NCI-H146 treated with DMSO at 0.1 percent for 48 hours (cell line): ENCODE measurements at regions not wholly inside any gene's neighbourhood (a gene's known extent, or its start where the extent isn't known, plus 50 kb on each side); places are given as distances from the start of the nearest gene placed in this dataset.
A peak's percentile ranks its signal among the peaks of the same experiment; 100 is the strongest.
"Not testable (repeated sequence)": the region's sequence is repeated elsewhere in the genome, so short reads cannot be mapped to it uniquely, and the experiment has no call there.

ENCODE experiments used
- DNase-seq: peaks from one replicate; lab custom pipeline; 2025; ENCODE audit not compliant: unreplicated experiment; lab: John Stamatoyannopoulos, UW

DNA sequence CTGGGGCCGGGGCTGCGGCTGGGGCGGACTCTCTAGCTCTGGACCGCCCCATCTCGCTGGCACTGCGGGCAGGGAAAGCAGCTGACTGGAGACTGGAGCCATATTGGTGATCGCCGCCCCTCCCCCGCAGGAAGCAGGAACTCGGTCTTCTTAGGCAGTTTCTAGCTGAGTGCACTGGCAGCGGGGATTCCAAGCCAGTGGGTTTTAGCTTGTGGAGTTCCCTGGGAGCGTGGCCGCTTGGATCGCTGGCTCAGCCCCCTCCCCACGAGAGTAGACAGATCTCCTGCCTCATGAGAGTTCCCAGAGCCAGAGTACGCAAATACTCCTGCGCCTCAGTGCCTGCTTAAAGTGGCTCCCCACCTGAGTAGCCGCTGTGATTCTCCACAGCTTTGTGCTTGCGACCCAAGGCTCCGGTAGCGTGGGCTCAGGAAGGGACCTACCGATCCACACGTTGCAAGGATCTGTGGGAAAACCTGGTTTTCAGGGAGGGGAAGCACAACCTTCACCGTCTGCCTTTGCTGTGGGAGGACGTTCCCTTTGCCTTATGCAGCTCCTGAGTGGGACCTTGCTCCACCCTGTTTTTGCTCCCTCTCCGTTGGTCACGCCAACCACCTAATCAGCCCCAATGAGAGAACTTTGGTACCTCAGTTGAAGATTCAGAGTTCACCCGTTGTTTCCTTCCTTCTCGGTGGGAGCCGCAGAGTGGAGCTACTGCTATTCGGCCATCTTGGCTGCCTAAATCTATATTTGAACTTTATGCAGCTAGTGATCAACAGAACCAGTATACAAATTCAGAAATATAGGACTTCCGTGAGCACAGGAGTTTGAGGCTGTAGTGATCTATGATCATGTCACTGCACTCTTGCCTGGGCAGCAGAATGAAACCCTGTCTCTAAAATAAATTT, 803.9 kb upstream of the PCDH10 start:
- DNase-seq = peak; percentile 80

DNA sequence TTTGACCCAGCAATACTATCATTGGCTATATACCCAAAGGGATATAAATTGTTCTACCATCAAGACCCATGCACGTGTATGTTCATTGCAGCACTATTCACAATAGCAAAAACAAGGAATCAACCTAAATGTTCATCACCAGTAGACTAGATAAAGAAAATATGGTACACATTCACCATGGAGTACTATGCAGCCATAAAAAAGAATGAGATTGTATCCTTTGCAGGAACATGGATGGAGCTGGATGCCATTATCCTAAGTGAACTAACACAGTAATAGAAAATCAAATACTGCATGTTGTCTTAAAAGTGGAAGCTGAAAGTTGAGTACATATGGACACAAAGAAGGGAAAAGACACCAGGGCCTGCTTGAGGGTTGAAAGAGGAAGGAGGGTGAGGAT, 803.1 kb upstream of the PCDH10 start:
- DNase-seq = no peak

DNA sequence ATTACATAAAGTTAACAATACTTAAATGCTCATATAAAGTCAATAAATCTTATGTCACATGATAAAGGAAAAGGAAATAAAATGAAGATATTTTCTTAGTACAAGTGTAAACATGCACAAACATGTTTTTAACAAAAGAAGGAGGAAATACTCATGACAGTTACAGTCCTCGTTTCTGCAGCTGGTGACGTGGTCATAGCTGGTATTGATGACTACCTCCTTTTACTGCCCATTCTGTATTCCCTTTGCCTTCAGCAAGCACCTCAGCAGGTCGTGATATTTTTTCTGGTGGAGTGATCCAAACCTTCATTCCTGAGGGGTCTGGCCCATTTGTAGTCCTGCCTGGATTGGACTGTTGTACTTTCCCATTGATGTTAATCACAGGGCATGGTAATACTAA, 797.5 kb upstream of the PCDH10 start:
- not testable (repeated sequence) for DNase-seq

DNA sequence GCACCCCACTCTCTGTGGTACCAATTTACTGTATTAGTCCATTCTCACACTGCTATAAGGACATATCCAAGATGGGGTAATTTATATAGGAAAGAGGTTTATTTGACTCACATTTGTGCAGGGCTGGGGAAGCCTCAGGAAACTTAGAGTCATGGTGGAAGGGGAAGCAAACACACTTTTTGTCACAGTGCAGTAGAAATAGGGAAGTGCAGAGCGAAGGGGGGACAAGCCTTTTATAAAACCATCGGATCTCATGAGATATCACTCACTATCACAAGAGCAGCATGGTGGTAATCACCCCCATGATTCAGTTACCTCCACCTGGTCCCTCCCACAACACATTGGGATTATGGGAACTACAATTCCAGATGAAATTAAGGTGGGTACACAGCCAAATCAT, 766.9 kb upstream of the PCDH10 start:
- DNase-seq = no peak

DNA sequence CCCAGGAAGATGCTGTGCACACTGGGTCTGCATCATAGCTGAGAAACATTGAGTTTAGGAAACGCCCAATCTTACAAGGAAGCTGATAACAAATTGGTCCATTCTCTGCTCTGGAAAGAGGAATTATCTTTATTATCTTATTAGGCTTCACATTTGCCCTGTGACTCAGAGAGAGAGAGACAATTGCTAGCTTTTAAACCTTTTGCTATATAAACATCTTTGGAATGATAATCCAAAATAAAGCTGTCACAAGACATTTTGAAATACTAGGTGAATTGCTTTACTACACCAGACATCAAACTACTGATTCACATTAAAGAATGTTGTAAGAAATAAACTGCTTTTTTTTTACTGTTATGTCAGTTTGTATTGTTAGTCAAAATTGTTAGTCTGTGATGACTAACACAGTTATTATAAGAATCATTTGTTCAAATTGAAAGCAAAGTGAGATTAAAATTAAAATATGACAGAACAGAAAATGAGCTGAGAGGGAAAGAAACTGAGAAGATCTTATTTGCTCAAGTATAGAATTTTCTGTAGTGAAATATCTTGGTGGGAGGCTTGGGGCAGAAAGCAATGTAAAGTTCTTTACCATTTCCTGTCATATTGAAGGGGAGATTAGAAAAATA, 765.4 kb upstream of the PCDH10 start:
- DNase-seq = no peak

DNA sequence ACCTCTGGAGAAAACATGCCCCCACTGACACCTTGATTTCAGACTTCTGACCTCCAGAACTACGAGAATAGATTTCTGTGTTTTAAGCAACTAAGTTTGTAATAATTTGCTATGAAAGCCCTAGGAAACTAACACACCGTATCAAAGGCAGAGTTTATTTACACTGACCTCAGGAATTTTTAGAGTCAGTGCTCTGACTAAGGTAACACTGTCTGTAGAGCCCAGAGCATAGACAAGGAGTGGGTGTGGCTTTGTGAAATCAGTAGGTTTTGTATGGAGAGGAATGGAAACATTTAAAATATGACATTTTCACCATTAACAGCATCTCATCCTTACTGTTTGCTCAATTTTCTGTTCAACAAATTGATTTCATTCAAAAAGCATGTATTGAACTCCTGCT, 764.4 kb upstream of the PCDH10 start:
- no peak for DNase-seq

DNA sequence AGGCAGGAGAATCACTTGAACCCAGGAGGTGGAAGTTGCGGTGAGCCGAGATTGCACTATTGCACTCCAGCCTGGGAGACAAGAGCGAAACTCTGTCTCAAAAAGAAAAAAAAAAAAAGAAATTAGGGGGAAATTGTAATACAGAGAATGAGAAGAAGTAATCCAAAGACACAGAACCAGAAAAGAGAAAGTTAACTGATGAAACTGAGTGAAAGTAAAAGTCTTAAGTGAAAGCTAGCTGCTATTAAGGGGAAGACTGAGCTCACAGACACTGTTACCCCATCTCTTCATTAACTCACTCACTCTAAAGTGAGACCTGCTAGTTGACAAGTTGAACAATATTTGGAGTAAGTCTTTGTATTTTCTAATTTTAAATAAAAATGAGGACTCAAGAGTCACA, 763.0 kb upstream of the PCDH10 start:
- no peak for DNase-seq

DNA sequence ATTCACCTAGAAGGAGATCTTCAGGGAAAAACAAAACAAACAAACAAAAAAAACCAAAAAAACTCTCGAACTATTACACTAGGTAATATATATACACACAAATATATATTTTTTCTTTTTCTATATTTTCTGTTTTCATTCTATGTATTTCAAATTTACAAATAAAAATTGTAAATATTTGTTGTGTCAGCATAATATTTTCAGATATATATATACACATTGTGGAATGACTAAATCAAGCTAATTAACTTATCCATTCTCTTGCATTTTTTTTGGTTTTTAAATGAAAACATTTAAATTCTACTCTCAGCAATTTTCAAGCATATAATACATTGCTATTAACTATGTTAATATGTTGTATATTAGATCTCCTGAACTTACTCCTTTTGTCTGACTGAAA, 762.0 kb upstream of the PCDH10 start:
- no peak for DNase-seq

DNA sequence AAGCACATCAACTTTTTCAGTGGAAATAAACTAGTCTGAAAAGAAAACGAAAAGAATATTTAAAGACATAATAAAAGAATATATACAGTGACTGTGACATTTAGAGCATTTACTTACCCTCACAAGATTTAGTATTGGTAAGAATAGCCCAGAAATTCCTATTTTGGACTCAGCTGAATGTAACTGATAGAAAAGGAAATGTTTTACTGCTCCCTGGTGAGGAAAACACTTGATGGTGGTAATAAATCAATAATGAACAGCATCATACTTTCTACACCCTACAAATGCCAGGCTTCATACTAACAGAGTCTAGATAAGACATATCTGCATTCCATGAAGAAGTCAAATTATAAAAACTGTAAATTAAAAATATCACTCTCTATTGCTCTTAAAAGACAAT, 753.5 kb upstream of the PCDH10 start:
- no peak for DNase-seq

DNA sequence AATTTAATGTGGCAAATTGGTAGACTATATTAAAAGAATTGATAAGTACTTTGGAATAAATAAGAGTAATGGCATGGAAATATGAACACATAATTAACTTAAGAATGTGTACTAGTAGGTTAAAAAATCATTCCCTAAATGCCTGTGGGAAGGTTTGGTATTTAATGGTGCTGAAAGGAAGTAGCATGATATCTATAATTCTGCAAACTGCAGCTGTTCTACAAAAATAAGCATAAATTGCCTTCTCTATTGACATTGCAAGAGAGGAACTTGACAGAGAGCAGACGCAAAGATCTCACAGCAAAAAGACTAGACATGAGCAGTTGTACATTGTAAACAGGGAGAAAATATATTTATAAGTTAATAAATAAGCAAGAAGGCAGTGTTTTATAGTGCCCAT, 752.5 kb upstream of the PCDH10 start:
- no peak for DNase-seq

DNA sequence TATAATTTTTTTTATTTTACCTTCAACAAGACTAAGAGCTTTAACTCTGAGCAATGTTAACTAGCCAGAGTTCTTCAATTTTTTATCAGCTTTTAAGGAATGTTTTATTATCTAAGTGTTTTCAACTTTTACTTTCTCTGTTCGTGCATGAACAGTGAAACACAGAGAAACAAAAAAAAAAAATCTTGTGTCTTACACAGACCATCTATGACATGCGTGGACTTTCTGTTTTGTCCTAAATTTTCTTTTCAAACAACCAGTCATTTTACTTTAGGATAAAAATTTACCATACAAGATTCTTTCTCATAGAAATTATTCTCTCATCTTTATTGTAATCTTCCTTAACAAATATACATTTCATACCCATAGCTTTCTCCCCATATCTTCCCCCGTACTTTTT, 731.9 kb upstream of the PCDH10 start:
- DNase-seq = no peak

DNA sequence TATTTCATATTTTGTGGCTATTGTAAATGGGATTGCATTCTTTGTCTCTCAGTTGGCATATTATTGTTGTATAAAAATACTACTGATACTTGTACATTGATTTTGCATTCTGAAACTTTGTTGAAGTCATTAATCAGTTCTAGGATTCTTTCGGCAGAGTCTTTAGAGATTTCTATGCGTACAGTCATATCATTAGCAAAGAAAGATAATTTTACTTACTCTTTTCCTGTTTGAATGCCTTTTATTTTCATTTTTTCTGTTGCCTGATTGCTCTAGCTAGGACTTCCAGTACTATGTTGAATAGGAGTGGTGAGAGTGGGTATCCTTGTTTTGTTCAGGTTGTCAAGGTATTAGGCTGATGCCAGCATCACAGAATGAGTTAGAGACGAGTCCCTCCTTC, 722.0 kb upstream of the PCDH10 start:
- no peak for DNase-seq

DNA sequence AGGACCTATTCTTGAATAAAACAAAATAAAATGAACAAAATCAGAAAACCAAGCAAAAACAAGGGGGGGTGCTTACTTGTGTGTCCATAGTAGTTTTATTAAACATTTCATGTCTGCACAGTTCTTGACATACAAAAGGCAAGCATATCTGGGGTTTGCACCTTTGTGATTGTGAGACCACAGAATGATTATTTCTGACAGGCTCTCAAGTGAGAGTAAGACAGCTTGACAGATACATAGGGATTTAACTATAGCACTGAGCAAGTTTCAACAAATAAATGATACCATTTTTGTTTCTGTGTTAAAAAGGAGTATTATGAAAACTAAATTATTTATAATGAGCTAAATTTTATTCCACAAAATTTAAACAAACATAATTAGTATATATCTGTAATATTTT, 712.0 kb upstream of the PCDH10 start:
- no peak for DNase-seq

DNA sequence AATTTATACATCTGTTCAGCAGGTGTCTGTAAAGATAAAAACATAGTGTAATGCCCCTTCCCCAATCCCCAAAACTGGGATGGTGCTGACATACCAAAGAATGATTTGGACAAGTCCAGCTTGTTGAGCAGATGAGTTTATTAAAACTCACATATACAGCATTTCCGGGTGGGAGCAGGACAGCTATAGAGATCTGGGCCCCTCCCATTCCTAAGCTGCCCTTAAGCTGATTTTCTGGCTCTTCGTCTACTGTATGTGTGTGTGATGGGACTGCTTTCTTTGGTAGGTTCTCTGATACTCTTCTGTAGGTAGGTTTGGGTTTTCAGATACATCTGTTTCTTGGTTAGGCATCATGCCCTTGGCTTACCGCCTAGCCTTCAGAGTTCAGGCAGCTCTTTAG, 703.7 kb upstream of the PCDH10 start:
- no peak for DNase-seq

DNA sequence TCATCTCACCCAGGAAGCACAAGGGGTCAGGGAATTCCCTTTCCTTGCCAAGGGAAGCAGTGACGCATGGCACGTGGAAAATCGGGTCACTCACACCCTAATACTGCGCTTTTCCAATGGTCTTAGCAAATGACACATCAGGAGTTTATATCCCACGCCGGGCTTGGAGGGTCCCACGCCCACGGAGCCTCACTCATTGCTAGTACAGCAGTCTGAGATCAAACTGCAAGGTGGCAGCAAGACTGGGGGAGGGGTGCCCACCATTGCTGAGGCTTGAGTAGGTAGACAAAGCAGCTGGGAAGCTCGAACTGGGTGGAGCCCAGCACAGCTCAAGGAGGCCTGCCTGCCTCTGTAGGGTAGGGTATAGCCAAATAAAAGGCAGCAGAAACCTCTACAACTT, 691.1 kb upstream of the PCDH10 start:
- not testable (repeated sequence) for DNase-seq

DNA sequence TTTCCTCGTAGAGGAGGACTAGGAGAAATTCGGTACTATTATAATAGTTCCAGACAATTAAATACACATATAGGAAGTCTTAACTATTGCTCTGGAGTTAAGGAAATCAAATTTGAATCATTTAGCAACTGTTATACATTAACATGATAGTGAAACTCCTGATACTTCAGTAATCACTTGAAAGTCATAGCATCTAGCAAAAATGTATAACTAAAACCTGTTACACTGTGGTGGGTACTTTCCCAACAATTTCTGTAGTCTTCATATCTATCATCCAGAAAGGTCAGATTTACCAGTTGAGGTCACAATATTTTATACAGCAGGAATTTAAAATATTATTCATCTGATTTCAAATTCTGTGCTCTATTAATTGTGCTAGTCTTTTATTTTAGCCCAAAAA, 669.6 kb upstream of the PCDH10 start:
- DNase-seq = no peak

DNA sequence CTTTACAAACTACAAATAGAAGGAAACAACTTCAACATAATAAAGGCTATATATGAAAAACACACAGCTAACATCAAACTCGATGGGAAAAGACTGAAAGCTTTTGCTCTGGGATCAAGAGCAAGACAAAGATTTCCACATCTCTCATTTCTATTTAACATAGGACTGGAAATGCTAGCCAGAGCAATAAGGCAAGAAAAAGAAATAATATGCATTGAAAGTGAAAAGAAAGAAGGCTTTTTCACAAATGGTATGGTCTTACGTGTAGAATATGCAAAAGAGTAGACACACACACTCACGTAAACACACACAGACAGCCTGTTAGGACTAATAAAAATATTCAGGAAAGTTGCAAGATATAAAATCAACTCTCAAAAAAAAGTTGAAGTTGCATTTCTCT, 660.5 kb upstream of the PCDH10 start:
- DNase-seq = no peak

DNA sequence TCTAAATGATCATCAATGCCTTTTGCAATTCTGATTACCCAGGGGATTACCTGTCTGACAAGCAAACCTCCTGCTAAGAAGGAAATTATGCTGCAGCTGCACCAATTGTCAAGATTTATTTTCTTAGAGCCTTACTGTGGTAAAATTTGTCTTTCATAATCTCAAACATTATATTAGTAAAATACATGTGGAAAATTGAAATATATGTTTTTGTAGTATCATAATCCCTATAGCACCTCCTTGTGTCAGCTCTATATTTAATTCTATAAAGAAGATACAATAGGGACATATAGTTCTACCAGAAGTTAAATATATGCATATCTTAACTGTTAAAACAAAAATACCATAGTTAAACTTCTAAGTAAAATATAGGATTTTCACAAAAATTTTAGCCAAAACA, 655.6 kb upstream of the PCDH10 start:
- DNase-seq = no peak

DNA sequence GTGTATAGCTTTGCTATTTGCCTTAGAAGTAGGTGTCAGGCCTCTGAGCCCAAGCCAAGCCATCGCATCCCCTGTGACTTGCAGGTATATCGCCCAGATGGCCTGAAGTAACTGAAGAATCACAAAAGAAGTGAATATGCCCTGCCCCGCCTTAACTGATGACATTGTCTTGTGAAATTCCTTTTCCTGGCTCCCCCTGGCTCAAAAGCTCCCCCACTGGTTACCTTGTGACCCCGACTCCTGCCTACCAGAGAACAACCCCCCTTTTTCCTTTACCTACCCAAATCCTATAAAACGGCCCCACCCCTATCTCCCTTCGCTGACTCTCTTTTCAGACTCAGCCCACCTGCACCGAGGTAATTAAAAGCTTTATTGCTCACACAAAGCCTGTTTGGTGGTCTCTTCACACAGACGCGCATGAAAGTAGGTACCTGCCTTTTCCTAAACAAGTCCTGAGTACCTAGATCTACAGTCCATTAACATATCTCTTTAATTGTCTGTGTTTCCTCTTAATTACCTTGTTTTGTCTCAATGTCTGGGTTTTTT, 653.8 kb upstream of the PCDH10 start:
- not testable (repeated sequence) for DNase-seq

DNA sequence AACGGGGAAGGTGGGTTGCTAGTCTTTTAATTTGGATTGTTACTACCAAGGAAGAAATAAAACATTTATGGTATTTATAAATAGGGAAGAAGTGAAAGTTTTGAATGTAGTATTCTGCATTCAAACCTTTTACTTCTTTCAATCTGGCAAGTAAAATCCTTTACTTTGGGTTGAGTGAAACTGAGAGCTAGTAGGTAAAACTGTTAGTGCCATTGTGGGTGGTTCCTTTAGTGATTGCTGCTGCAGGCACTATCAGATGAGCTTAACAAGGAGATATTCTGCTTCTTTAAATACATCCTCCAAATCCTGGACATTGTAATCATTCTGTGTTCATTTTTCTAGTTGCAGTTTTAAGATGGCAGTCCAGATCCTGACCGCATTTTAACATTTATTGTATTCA, 650.9 kb upstream of the PCDH10 start:
- no peak for DNase-seq

DNA sequence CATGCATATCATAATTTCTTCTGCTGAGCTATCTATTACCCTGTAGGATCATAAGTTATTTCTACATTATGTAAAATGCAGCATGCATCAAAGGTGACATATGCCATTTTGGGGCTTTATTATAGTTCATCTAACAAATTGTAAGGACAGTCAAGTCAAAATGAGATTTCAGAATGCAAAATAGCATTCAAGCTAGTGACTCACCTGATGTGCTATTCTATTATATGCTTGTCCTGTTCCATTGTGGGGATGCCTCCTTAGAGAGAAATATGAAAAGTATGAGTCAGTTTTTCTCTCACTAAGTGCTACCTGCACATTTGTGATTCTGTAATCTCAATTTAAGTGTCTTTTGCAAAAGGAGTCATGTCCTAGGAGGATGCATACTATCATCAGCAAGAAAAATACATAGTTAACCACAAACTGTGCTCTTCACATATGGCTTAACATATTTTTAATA, 647.0 kb upstream of the PCDH10 start:
- DNase-seq = no peak

DNA sequence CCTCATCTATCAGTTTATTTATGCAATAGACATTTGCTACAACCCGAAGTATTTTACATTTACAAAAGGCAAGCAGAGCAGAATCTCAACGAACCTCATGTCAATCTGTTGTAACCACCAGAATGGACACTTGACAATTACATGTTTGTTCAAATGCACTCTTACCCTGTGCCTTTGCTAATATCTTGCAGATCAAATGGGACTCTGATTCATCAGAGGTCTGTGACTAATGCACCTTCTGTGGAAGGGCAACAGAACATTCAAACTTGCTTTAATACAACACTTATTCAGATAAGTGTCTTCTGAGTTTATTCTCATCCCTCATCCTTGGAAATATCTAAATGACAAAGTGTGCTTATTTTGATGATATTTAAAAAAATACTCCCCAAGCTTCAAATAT, 644.7 kb upstream of the PCDH10 start:
- DNase-seq = no peak
